IPS DF 6.9 (cell line): ENCODE measurements at regions not wholly inside any gene's neighbourhood (a gene's known extent, or its start where the extent isn't known, plus 50 kb on each side); places are given as distances from the start of the nearest gene placed in this dataset.

Source experiments
- DNase-seq: peaks from one replicate; pipeline ENCODE4 v3.0.0-alpha.2; 2013; ENCODE audit warnings: low read depth, low spot score
- H3K27ac ChIP-seq: one replicate; pipeline ENCODE4 v1.5.1; 2013; ENCODE audit warnings: low read length, control low read depth
- H3K27me3 ChIP-seq: 2 replicates; pipeline ENCODE4 v1.6.1; 2013; ENCODE audit warnings: mild to moderate bottlenecking, low read length; ENCODE audit not compliant: control insufficient read depth, insufficient read depth
- H3K36me3 ChIP-seq: 2 replicates; pipeline ENCODE4 v1.6.1; 2013; ENCODE audit warnings: low read length; ENCODE audit not compliant: control insufficient read depth, insufficient read depth
- H3K4me1 ChIP-seq: 2 replicates; pipeline ENCODE4 v1.6.1; 2013; ENCODE audit warnings: low read length; ENCODE audit not compliant: control insufficient read depth, insufficient read depth
- H3K4me3 ChIP-seq: 2 replicates; pipeline ENCODE4 v1.5.1; 2013; ENCODE audit warnings: mild to moderate bottlenecking, low read length
- H3K9me3 ChIP-seq: 2 replicates; pipeline ENCODE4 v1.6.1; 2013; ENCODE audit warnings: low read length, inconsistent platforms; ENCODE audit not compliant: control insufficient read depth, insufficient read depth
- WGBS: extraction: QIAGEN DNeasy Blood & Tissue Kit; methylation state at CpG from one replicate; pipeline ENCODE4 v1.1.7; 2013; ENCODE audit warnings: mixed read lengths, missing lambda C conversion rate; ENCODE audit not compliant: insufficient read length, insufficient coverage; 5-methylcytosine and 5-hydroxymethylcytosine counted together

DNA sequence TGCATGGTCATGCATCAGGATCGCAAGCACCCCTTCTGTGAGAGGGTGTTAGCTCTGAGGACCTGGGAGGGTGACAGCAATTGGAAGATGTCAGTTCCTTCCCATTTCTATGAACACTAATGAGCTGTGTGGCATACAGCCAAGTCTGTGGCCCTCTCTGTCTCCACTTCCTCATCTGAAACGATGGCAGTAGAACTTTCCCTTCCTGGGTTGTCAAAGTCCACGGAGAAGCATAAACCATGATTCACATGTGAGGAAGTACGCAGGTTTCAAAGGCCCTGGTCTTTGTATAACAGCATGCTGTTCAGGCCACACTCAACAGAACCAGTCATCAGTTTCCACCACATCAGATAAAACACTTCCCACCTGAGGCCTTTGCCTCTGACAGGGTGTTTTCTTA is 167.4 kb upstream of the RAB6C start:
- Histone ChIP-seq H3K4me3 (no peak overlapping the region), H3K27me3 (no peaks in the 10 kb centered on the region), H3K4me1 (no peaks in the 10 kb centered on the region), H3K36me3 (no peaks in the 10 kb centered on the region), H3K9me3 (no peaks in the 10 kb centered on the region), H3K27ac (no peak overlapping the region)
- DNase-seq: no peak
- WGBS: no CpG with 5 or more reads among the region's 4 CpGs

DNA sequence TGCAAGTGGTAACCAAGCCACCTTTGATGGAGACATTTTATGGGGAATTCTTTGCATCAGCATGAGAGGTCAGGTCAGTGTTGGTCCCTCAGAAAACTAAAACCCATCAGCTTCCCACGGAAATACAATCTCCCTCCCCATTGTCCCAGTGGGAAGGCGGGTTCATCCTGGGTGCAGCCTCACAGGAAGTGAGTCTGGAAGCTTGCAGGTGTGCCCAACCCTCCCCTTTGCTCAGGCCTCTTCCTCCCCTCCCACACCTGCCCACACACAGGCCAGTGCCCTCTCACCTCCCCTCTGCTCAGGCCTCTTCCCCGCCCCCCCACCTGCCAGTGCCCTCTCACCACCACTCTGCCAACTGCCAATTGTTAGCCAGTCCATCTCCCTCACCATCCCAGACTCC is 166.8 kb upstream of the RAB6C start:
- H3K4me1 ChIP-seq: no peaks in the 10 kb centered on the region
- no CpG with 5 or more reads among the region's 3 CpGs for WGBS

DNA sequence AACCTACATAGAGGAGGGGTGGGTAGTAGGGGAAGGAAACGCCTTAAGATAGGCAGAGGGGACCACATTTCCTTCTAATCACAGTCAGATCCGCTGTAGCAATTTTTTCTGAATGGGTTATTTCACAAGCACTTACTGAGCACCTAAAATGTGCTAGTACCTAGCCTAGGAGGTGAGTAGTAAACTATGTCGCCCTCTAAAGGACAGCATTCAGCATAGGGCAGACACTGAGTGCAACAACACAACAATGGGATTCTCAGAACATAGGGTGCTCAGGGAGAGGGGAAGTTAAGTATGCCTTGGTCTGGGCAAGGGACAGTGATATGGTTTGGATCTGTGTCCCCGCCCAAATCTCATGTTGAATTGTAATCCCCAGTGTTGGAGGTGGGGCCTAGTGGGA is 166.1 kb upstream of the RAB6C start:
- Histone ChIP-seq H3K4me3 (no peak overlapping the region), H3K4me1 (no peaks in the 10 kb centered on the region), H3K9me3 (no peaks in the 10 kb centered on the region), H3K27ac (no peak overlapping the region), H3K36me3 (no peaks in the 10 kb centered on the region), H3K27me3 (no peaks in the 10 kb centered on the region)
- no CpG with 5 or more reads among the region's 4 CpGs for WGBS
- no peak for DNase-seq

More for the DNA sequence above, 166.8 kb upstream of the RAB6C start:
- Histone ChIP-seq H3K27me3 (no peaks in the 10 kb centered on the region), H3K9me3 (no peaks in the 10 kb centered on the region), H3K27ac (no peak overlapping the region), H3K36me3 (no peaks in the 10 kb centered on the region), H3K4me3 (no peak overlapping the region)
- DNase-seq: no peak

- Histone ChIP-seq H3K36me3 (no peaks in the 10 kb centered on the region), H3K9me3 (no peaks in the 10 kb centered on the region), H3K4me3 (no peak overlapping the region), H3K27ac (no peak overlapping the region), H3K27me3 (no peaks in the 10 kb centered on the region), H3K4me1 (no peaks in the 10 kb centered on the region)
- no CpG with 5 or more reads among the region's 16 CpGs for WGBS
- no peak for DNase-seq
Measured at GRCh38 chr2:129816813-129817574, 162.5 kb upstream of the RAB6C start.

- Histone ChIP-seq H3K4me1 (no peaks in the 10 kb centered on the region), H3K9me3 (no peaks in the 10 kb centered on the region), H3K27ac (no peak overlapping the region), H3K36me3 (no peaks in the 10 kb centered on the region), H3K4me3 (no peak overlapping the region), H3K27me3 (no peaks in the 10 kb centered on the region)
- no CpG with 5 or more reads among the region's 7 CpGs for WGBS
- no peak for DNase-seq
Measured at GRCh38 chr2:129819855-129820254, 159.6 kb upstream of the RAB6C start.

DNA sequence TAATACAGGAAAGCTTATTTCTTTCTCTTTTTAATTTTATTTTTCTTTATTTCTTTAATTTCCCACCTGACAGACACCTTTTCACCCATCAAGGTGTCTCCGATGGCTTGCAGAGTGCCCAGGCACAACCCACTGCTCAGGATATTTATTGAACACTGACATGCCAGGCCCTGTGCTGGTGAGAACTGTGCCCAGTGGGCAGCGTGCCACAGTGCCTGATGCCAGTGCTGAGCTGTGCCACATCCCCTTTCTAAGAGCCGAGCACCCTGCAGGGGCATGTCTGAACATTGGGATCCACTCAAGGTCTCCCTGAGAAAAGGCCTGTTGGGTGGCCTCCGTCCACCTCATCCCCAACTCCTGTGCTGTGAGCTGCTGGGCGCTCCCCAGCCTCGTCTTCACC is 158.6 kb upstream of the RAB6C start:
- Histone ChIP-seq H3K4me1 (no peaks in the 10 kb centered on the region), H3K27ac (no peak overlapping the region), H3K27me3 (no peaks in the 10 kb centered on the region), H3K36me3 (no peaks in the 10 kb centered on the region), H3K4me3 (no peak overlapping the region), H3K9me3 (no peaks in the 10 kb centered on the region)
- WGBS: no CpG with 5 or more reads among the region's 6 CpGs
- DNase-seq: no peak

- H3K36me3 ChIP-seq: no peaks in the 10 kb centered on the region
- WGBS: no CpG with 5 or more reads among the region's 4 CpGs
- no peak overlapping the region for H3K4me3 ChIP-seq
- no peaks in the 10 kb centered on the region for H3K4me1 ChIP-seq
- no peaks in the 10 kb centered on the region for H3K9me3 ChIP-seq
- DNase-seq: no peak
- H3K27ac ChIP-seq: no peak overlapping the region
- H3K27me3 ChIP-seq: no peaks in the 10 kb centered on the region
Measured at GRCh38 chr2:129821445-129821844, 158.0 kb upstream of the RAB6C start.

- Histone ChIP-seq H3K27me3 (no peaks in the 10 kb centered on the region), H3K27ac (no peak overlapping the region), H3K36me3 (no peaks in the 10 kb centered on the region), H3K9me3 (no peaks in the 10 kb centered on the region), H3K4me1 (peaks cover 1% of the 10 kb centered on the region; the same call in 1 of the 2 replicates), H3K4me3 (no peak overlapping the region)
- DNase-seq: no peak
- no CpG with 5 or more reads among the region's 10 CpGs for WGBS
Measured at GRCh38 chr2:129823044-129823443, 156.4 kb upstream of the RAB6C start.

- no peak overlapping the region for H3K4me3 ChIP-seq
- H3K9me3 ChIP-seq: no peaks in the 10 kb centered on the region
- H3K27ac ChIP-seq: no peak overlapping the region
- no peaks in the 10 kb centered on the region for H3K36me3 ChIP-seq
- WGBS: no CpG with 5 or more reads among the region's 27 CpGs
- peak; percentile 13 for DNase-seq
- H3K27me3 ChIP-seq: no peaks in the 10 kb centered on the region
- H3K4me1 ChIP-seq: peaks cover 1% of the 10 kb centered on the region; the same call in 1 of the 2 replicates
Measured at GRCh38 chr2:129827311-129828090, 152.0 kb upstream of the RAB6C start.

DNA sequence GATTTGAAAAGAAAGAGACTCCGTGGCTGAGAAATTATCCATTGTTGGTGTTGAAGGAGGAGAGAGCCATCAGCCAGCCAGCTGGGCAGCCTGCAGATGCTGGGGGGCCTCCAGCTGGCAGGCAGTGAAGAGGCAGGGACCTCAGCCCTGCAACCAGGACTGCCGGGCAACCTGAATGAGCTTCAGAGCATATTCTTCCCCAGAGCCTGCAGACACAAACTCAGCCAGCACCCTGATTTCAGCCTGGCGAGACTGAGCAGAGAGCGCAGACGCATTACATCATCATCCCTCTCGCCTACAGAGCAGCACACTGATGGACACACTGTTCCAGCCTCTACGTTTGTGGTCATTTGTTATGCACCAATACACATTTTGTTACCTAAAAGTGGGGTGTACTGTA is 150.7 kb upstream of the RAB6C start:
- H3K27ac ChIP-seq: no peak overlapping the region
- WGBS: no CpG with 5 or more reads among the region's 7 CpGs
- peaks cover 1% of the 10 kb centered on the region; the same call in 1 of the 2 replicates for H3K4me1 ChIP-seq
- no peaks in the 10 kb centered on the region for H3K9me3 ChIP-seq
- DNase-seq: no peak
- no peaks in the 10 kb centered on the region for H3K27me3 ChIP-seq
- H3K36me3 ChIP-seq: no peaks in the 10 kb centered on the region
- H3K4me3 ChIP-seq: no peak overlapping the region
